HUDEP-2 (cell line): ENCODE measurements at regions not wholly inside any gene's neighbourhood (a gene's known extent, or its start where the extent isn't known, plus 50 kb on each side); places are given as distances from the start of the nearest gene placed in this dataset.
"Not testable (repeated sequence)": the region's sequence is repeated elsewhere in the genome, so short reads cannot be mapped to it uniquely, and the experiment has no call there.

Experiments
- DNase-seq, 76 experiments: peaks; one replicate each; lab custom pipeline; 2025; ENCODE audit not compliant: unreplicated experiment in 76 of 76; lab: John Stamatoyannopoulos, UW

- peak in 4 of 76 experiments; percentile 4 to 21 (median 16) for DNase-seq
Observed at GRCh38 chr1:213622365-213623063, 365.3 kb upstream of the PROX1 start.

GRCh38 chr1:213623064-213623581 lies 364.6 kb upstream of the PROX1 start:
- no peak for DNase-seq

- no peak for DNase-seq
Observed at GRCh38 chr1:213623862-213624261, 363.9 kb upstream of the PROX1 start.

GRCh38 chr1:213636778-213637177 lies 351.0 kb upstream of the PROX1 start:
- DNase-seq, result not testable (repeated sequence)

- no peak for DNase-seq
Observed at GRCh38 chr1:213641312-213641711, 346.5 kb upstream of the PROX1 start.

- DNase-seq, result no peak
Observed at GRCh38 chr1:213643360-213643759, 344.4 kb upstream of the PROX1 start.

- no peak for DNase-seq
Observed at GRCh38 chr1:213647864-213648650, 339.7 kb upstream of the PROX1 start.

GRCh38 chr1:213649373-213649772 lies 338.4 kb upstream of the PROX1 start:
- DNase-seq, result no peak

GRCh38 chr1:213650603-213651002 lies 337.2 kb upstream of the PROX1 start:
- DNase-seq, result no peak

- no peak for DNase-seq
Observed at GRCh38 chr1:213651077-213651476, 336.7 kb upstream of the PROX1 start.

- DNase-seq, result no peak
Observed at GRCh38 chr1:213652109-213652508, 335.7 kb upstream of the PROX1 start.

GRCh38 chr1:213656039-213656438 lies 331.7 kb upstream of the PROX1 start:
- DNase-seq, result no peak

GRCh38 chr1:213656503-213656902 lies 331.3 kb upstream of the PROX1 start:
- DNase-seq, result no peak

GRCh38 chr1:213657013-213657412 lies 330.8 kb upstream of the PROX1 start:
- DNase-seq, result no peak

- DNase-seq, result no peak
Observed at GRCh38 chr1:213657879-213658278, 329.9 kb upstream of the PROX1 start.

GRCh38 chr1:213658457-213658856 lies 329.3 kb upstream of the PROX1 start:
- no peak for DNase-seq

- no peak for DNase-seq
Observed at GRCh38 chr1:213659580-213660547, 327.9 kb upstream of the PROX1 start.

GRCh38 chr1:213661302-213661701 lies 326.5 kb upstream of the PROX1 start:
- no peak for DNase-seq

GRCh38 chr1:213666113-213666512 lies 321.7 kb upstream of the PROX1 start:
- no peak for DNase-seq

- DNase-seq, result no peak
Observed at GRCh38 chr1:213666922-213667321, 320.9 kb upstream of the PROX1 start.

GRCh38 chr1:213669512-213669911 lies 318.3 kb upstream of the PROX1 start:
- no peak for DNase-seq
